HG03095 (cell line): ENCODE measurements at regions not wholly inside any gene's neighbourhood (a gene's known extent, or its start where the extent isn't known, plus 50 kb on each side); places are given as distances from the start of the nearest gene placed in this dataset.

Experiments used
- ATAC-seq: cut with Tn5 transposase; IDR thresholded peaks from one replicate; pipeline ENCODE4 v1.9.1; 2021; ENCODE audit warnings: moderate library complexity; ENCODE audit not compliant: unreplicated experiment

DNA sequence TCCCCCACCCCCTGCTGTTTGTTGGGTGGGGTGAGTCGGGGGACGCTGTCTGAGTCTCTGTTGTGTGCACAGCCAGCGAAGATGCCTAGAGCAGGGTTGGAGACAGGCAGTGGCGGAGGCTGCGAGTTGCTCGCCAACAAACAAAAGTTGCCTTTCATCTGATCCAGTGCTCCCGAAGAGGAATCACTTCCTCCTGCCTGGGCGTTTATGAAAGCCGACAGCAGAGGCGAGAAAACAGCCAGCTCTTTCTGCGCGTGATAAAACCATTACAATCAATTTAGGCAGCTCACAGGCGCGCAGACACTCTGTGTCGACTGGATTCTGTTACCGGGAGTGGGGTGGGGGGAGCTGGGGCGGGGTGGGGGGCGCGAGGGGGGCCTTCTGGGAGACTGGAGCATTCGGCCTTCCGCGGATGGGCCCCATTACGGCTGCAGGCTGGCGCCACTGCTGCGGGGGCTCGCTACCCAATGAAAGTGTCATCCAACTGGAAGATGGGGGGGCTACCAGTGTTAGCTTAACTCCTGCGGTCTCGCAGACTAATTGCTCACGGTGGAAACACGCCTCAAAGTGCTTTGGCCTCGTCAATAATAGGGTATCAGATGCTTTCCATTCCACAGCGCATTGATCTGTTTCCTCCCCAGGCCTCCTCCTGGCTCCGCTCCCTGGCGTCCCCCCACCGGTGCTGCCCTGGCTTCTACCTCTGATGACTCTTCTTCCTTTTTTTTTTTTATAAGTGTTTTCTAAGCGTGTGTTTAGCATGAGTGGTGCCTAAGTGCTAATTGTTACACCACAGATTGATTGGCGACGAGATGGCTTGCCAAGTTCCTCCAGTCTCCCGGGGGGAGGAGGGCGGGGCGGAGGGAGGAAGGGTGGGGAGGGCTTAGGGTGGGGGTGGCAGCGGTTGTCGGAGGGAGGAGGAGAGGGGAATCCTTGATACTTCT, 678.4 kb downstream of the MED13L start:
- ATAC-seq: no peak

DNA sequence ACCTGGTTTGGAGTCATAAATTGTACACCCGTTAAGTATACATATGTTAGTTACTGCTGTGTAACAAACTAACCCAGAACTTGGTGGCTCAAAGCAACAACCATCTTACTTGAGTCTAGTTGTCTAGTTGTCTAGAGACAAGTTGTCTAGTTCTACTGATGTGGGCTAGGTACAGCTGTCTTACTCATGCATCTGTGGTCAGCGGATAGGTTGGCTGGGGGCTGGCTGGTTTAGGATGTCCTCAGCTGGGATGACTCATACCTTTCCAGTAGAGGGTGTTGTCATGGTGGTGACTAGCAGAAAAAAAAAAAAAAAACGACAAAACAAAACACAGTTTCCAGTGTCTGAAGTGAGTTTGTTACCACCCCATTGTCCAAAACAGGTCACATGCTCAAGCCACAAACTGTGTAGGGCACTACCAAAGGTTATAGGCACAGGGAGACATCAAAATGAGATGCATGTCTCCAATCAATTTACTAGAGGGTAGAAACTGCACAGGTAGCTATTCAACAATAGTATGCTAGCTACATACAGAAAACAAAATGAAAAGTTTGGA, 680.3 kb downstream of the MED13L start:
- ATAC-seq: no peak

DNA sequence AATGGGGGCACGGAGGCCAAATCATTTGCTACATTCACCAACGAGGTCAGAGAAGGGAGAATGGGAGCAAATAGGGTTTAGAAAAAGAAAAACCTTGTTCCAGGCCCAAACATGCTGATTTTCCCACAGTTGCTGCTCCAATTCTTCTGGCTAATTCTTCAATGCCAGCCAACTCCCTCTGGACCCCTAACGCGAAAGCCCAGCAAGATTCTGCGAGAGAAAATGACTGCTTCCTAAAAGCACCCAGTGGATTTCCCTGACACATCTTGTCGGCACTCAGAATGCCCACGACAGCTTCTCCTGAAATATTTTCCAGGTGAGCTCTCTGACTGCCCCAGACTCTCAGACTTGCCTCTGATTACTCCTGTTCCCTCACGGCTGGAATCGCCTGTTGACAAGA, 689.4 kb downstream of the MED13L start:
- no peak for ATAC-seq

DNA sequence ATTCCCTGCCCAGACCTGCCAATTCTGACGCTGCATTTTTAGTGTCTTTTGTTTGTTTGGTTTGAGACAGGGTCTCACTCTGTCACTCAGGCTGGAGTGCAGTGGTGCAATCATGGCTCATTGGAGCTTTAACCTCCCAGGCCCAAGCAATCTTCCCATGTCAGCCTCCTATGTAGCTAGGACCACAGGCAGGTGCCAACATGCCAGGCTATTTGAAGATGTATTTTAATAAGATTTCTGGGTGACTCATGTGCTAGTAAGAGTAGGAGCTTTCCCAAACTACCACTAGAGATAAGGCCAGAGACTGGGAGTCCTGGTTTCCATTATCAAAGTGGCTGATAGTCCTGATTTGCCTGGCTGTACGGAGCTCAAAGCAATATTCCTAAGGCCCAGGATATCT, 693.3 kb downstream of the MED13L start:
- ATAC-seq: no peak

DNA sequence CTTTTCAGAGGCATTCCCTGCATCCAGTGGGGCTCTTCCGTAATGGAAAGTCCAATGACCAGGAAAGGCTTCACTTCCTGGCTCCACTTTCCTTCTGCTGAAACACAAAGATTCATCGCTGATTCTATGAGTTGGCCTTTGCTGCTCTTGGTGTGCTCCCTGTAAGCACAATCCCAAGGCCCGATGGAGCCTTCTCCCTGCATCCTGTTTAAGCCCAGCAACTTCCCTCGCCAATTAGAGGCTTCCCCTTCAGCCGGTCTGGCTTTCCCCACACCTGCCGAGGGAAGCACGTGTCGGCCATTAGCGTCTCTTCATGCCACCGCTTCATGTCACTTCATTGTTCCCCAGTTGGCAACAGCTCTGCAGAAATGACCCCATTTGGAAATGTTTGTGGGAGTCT, 693.9 kb downstream of the MED13L start:
- no peak for ATAC-seq

DNA sequence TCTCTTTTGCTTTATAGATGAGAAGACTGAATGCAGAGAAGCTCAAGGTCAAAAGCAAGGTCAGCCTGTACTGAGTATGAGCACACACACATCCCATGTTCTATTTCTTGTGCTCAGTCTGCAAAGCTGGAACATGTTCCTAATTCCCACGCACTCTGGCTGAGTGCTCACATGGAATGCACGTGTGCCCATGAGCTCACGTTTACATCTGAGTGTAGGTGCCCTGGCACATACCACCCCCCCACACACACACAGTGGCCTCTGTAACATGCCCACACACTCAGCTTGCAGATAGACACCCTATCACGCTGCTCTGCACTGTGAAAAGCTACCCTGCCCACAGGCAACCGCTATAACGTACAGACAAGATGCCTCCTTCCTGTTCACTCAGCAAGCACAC, 700.1 kb downstream of the MED13L start:
- no peak for ATAC-seq

DNA sequence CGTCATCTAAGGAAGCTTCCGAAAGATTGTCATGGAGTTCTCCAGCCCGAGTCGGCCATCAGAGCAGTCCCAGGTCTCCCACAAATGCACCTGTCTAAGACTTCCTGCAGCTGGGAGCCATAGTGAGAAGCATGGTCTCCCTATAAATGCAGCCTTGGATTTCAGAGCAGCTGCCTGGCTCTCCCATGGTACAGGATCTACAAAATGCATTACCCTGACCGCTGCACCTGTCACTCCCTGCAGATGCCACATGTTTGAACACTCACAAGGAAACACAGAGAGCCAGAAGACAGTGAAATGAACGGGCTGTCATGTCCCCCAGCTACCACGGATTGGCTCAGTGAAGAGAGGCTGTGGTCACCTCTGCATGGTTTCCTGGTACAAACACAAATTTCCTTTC, 702.7 kb downstream of the MED13L start:
- ATAC-seq: no peak

DNA sequence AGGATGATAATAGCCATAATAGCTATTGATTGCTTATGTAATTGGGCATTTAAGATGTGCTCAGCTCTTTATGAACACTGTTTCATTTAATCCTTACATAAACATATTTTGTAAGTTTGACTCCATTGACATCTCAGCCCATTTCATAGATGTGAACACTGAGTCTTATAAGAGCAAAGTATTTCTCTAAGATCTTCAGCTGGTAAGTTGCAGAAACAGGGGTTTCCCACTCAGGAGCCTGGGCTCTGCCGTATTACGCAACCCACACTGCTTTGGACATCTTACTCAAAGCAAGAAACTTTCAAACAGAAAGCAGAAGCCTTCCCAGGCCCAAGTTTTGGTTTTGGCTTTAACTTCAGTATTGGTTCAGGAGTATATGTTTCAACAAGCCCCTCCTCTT, 705.1 kb downstream of the MED13L start:
- peak; percentile 93 for ATAC-seq

DNA sequence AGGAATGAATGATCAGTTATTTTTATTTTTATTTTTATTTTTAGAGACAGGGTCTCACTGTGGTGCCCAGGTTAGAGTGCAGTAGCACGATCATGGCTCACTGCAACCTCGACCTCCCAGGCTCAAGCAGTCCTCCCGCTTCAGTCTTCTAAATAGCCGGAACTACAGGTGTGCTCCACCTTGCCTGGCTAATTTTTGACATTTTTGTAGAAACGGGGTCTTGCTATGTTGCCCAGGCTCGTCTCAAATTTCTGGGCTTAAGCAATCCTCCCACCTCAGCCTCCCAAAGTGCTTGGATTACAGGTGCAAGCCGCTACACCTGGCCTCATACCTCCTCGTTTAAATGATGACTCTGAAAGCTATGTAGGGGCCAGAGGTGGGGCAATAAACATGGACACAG, 706.0 kb downstream of the MED13L start:
- no peak for ATAC-seq

DNA sequence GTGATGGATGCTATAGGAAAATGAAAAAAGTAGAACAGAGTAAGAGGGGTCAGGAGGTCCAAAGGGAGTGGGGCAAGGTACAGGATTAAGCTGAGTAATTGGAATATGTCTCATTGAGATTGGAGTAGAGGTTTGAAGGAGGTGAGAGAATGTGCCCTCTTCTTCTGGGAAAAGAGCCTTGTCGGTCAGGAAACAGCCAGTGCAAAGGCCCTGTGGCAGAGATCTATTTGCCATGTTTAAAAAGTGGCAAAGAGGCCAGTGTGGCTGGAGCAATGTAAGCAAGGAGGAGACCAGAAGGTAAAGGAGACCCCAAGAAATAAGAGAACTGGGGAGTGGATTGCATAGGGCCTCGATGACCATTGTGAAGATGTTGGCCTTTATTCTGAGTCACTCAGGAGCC, 706.5 kb downstream of the MED13L start:
- no peak for ATAC-seq

DNA sequence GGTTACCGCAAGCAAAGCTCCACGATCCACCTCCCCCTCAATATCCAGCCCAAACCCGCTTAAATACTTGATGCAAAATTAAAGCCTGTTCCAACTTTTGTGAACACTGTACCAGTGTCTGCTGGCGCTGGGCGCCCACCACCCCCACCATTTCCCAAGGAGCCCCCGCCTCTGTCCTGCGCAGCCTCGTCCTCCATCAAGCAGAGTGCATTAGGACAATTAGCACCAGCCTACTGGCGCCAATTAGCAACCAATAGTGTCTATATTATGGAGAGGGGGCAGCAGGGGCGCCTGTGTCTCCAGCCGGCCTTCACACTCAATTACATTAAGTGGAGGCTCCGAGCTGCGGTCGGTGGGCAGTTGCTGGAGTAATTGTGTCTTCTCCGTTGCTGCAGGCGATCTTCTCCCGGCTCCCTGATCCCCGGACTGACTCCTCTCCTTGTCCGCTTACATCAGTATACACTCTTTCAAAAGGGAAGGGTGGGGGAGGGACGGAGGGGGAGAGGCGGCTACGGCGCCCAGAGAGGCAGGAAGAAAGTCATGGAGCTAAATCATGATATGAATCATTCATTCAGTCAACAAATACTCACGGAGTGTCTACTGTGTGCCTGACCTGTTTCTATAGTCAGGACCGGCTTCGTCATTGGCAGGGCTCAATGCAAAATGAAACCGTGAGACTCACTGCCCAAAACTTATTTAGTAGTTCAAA, 707.3 kb downstream of the MED13L start:
- ATAC-seq: no peak

DNA sequence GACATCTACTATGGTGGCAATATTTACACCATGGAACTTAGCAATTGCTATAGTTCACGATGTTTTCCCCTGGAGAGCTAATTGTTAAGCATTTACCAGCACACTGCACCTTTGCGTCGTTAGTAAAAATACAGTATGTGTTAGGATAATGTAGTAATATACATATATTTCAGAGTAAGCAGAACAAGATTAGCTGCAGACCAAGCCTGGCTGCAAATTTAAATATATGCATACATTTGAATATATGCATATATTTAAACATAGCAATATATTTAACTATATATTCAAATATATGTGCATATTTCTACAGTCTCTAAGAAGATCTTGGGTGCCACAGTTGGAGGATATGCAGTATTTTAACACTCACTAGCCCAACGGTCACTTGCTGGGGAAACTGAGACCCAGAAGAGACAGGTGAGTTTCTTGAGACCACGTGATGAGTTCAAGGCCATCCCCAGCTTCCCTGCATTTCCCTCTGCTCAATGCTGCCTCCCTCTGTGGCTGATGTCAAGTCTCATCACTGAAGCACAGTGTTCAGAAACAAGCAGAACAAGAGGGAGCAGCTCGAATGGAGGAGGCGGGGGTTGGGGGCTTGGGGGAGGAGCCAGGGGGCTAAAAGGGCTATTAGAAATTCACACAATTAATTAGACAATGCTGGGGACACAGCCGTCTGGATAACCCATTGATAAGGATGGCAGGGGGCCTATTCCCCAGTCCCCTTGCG, 708.0 kb downstream of the MED13L start:
- no peak for ATAC-seq

DNA sequence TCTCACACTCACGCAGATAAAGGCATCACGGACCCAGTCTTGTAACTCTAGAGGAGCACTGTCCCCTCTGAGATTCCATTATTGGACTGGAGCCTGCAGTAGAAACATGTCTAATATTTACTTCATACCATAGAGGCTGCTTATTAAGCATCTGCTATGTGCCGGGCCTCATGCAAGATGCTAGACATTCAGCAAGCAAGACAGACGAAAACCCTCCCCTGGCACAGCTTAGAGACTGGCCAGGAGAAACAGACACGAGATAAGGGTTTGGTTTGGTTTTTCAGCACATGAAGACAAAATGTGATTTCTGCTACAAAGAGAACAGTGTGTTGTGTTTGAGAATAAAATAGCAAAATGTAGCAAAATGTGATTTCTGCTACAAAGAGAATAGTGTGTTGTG, 719.2 kb downstream of the MED13L start:
- no peak for ATAC-seq

DNA sequence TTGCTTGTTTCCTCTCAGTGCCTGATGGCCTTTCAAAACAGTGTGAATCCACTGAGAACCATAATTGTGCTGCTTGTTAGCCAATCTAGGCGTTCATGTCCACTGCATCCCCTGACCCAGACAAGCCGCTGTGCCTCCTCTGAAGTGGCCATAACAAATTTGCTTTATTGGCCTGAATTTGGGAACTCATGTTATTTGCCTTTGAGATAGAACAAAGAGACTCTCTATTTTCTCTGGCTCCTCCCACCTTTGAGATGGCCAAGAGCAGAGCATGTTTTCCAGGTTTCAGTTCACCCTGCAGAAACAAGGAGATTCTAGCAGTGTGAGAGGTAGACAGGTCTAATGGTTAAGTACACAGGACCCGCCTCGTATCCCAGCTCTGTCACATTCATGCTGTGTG, 723.9 kb downstream of the MED13L start:
- ATAC-seq: no peak

DNA sequence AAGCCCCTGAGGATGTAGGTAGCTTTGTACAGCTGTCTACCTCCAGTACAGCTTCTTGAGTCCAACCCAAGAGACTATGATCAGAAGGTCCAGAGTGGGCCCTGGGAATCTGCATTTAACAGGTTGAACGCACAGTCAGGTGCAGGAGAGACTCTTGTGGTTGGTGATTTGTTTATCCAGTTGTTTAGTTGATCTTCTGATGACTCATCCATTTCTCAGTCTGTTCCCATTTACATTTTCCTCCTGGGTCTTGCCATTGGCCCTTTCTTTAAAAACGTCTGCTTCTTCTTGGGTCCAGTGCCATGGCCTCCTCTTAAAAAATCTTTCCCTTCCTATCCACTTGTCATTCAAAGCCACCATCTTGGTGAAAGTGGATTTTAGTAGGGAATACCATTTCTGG, 734.2 kb downstream of the MED13L start:
- no peak for ATAC-seq

DNA sequence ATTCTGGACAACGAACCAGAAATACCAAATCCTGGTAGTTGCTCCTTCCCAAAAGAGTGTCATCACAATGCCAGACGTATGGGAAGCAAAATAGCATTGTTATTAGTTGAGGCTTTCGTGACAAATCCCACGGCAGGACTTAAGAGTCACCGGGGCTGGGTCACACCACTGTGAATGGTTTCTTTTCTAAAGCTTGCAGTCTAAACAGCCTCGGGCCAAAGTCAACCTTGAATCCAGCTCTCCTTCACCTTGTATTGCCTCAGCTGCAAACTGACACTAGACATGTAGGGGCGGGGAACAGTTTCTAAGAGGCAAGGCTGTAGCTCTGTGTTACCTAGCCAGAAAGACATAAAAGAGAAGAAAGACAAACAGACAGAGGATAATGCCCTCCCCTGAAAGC, 734.8 kb downstream of the MED13L start:
- no peak for ATAC-seq

DNA sequence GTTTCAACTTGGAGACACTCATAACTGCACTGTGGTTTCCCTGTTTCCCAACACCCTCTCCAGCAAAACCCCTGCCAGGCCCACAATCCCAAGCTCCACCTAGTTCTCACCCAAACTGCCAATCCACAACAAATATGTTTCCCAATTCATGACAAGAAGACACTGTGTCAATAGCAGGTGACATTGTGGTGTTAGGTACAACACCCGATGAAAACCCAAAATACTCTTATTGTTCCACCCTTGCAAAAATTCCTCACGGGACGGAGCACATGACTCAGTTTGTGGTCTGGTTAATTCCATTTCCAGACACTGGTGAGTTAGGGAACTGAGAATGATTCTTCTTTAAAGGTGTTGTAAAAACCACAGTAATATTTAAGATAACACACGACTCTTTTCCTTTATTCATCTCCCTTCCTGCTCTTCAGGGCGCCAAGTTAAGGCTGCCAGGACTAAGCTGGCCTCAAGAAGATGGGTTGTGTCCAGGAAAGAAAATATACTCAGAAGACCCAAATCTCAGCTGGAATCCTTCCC, 735.5 kb downstream of the MED13L start:
- no peak for ATAC-seq

DNA sequence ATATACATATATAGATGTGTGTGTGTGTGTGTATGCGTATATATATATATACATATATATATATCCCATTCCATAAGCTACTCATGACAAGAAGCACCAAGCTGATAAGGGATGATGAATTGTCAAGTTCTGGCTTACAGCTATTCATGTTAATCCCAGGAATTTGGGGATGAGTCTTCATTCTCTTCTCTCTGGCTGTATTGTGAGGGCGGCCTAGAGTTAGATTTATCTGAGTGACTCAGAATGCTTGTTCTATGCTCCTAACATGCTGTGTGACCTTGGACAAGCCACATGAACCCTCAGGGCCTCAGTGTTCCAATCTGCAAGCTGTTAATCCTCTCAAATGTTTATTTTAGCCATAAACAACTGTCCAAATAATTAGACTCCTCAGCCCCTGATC, 749.0 kb downstream of the MED13L start:
- no peak for ATAC-seq

DNA sequence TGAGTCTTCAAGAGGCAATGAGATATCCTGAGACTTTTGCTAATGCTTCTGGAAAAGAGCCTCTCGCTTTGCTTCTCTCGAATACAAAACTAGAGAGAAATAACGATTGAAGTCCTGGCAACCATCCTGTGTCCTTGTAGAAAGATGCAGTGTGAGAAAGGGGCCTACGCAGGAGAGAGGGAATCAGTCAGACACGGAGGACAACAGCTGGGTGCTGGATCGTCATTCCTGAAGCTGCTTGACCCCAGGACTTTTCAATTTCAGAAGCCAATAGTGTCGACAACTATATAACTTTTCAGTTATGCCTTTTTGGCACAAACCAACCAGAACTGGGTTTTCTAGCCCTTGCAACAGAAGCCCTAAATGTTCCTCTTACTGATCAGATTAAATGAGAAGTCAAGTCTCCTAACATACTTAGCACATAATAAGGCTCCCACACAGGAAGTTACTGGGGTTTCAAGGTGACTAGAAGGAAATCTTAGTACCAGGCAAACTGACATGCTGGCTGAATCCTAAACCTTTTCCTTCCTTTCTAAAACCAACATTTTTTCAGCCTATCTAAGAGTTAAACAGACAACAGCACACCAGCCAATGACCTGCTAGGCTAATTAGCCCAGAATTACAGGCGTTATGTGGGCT, 755.6 kb downstream of the MED13L start:
- ATAC-seq: no peak

DNA sequence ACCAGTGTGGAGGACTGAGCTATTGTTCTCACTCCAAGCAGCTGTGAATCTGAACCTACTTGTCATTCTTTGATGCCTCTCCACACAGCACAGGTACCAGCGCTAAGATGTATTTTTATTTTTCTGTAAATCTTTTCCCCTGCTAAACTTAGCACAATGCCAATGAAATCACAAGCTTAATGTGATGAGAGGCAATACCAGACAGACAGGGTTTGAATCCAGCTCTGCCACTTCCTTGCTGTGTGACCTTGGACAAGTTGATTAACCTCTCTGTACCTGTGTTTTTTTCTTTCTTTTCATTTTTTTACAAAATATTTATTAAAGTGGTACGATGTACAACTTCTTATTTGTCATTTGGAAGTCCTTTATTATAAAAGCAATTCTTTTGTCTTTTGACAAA, 757.6 kb downstream of the MED13L start:
- ATAC-seq: no peak

DNA sequence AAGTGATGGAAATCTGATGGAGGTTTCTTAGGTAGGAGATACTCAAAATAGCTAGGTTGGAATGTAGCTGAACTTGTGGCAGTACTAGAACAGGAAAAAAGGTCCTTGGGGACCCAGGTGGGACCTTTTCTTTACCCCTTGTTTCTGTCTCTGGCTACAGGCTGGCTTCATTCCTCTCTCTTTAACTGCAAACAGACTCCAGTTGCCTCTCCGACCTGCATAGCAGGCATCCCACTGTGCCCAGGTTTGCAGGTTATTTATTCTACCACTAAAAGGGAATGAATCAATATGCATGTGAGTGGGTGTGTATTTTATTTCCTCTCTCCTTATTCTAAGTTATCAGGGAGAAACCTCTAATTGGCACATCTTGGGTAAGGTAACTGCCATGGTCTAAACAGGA, 758.1 kb downstream of the MED13L start:
- no peak for ATAC-seq
